Neuronal stem cell (in vitro differentiated cells): ENCODE measurements at regions not wholly inside any gene's neighbourhood (a gene's known extent, or its start where the extent isn't known, plus 50 kb on each side); places are given as distances from the start of the nearest gene placed in this dataset.

Source experiments
- DNase-seq: peaks from one replicate; pipeline ENCODE4 v3.0.0-alpha.2; 2013; ENCODE audit warnings: low spot score
- H2AFZ ChIP-seq: one replicate; pipeline ENCODE4 v1.6.1; 2013; ENCODE audit warnings: mild to moderate bottlenecking, low read length, inconsistent platforms
- H2AK5ac ChIP-seq: 2 replicates; pipeline ENCODE4 v1.6.1; 2013; ENCODE audit warnings: low read depth, mild to moderate bottlenecking, inconsistent platforms, low read length, moderate library complexity, mixed read lengths
- H2BK120ac ChIP-seq: 2 replicates; pipeline ENCODE4 v1.6.1; 2013; ENCODE audit warnings: low read depth, mild to moderate bottlenecking, inconsistent platforms, low read length, moderate library complexity, mixed read lengths
- H2BK12ac ChIP-seq: one replicate; pipeline ENCODE4 v1.6.1; 2013; ENCODE audit warnings: low read length, inconsistent platforms
- H2BK15ac ChIP-seq: 2 replicates; pipeline ENCODE4 v1.6.1; 2013; ENCODE audit warnings: mild to moderate bottlenecking, low read length, inconsistent platforms, mixed read lengths
- H2BK5ac ChIP-seq: one replicate; pipeline ENCODE4 v1.6.1; 2013; ENCODE audit warnings: inconsistent platforms, mild to moderate bottlenecking, low read length, moderate library complexity
- H3K14ac ChIP-seq: one replicate; pipeline ENCODE4 v1.6.1; 2013; ENCODE audit warnings: low read length, inconsistent platforms
- H3K18ac ChIP-seq: 2 replicates; pipeline ENCODE4 v1.6.1; 2013; ENCODE audit warnings: low read length, inconsistent platforms
- H3K23ac ChIP-seq: 2 replicates; pipeline ENCODE4 v1.6.1; 2013; ENCODE audit warnings: low read depth, mild to moderate bottlenecking, mixed read lengths, low read length, inconsistent platforms; ENCODE audit not compliant: poor library complexity
- H3K27ac ChIP-seq: replicated peaks from 3 replicates; pipeline ENCODE4 v1.5.1; 2013; ENCODE audit warnings: low read length, inconsistent platforms
- H3K27me3 ChIP-seq, 3 experiments: 2 replicates each; pipeline ENCODE4 v1.6.1; 2013; ENCODE audit warnings: low read length in 3 of 3, mild to moderate bottlenecking in 2 of 3, inconsistent platforms in 1 of 3, low read depth in 1 of 3, mixed read lengths in 1 of 3, moderate library complexity in 1 of 3; ENCODE audit not compliant: control insufficient read depth in 3 of 3, insufficient read depth in 3 of 3
- H3K36me3 ChIP-seq, 2 donors: replicated peaks in 1 of 2; 2 replicates each; pipeline ENCODE4 v1.6.1; 2013; ENCODE audit warnings: low read length in 2 of 2; ENCODE audit not compliant: control insufficient read depth in 2 of 2, insufficient read depth in 2 of 2
- H3K4ac ChIP-seq: 2 replicates; pipeline ENCODE4 v1.6.1; 2013; ENCODE audit warnings: inconsistent platforms, mild to moderate bottlenecking, low read length, moderate library complexity
- H3K4me1 ChIP-seq, 2 donors: 1 replicate in 1 of 2; 2 replicates in 1 of 2; pipeline ENCODE4 v1.6.1; 2013; ENCODE audit warnings: low read length in 2 of 2, low read depth in 1 of 2; ENCODE audit not compliant: control insufficient read depth in 2 of 2, insufficient read depth in 1 of 2
- H3K4me2 ChIP-seq: one replicate; pipeline ENCODE4 v1.6.1; 2013; ENCODE audit warnings: mild to moderate bottlenecking, low read length, inconsistent platforms; ENCODE audit not compliant: insufficient read depth, poor library complexity, severe bottlenecking
- H3K4me3 ChIP-seq, 2 donors: 2 replicates each; pipeline ENCODE4 v1.5.1; 2013; ENCODE audit warnings: low read length in 2 of 2, mild to moderate bottlenecking in 2 of 2, inconsistent platforms in 1 of 2, moderate library complexity in 1 of 2
- H3K79me1 ChIP-seq: one replicate; pipeline ENCODE4 v1.6.1; 2013; ENCODE audit warnings: low read depth, mild to moderate bottlenecking, inconsistent platforms, low read length, moderate library complexity
- H3K9ac ChIP-seq: one replicate; pipeline ENCODE4 v1.6.1; 2013; ENCODE audit warnings: mild to moderate bottlenecking, low read depth, low read length, inconsistent platforms; ENCODE audit not compliant: poor library complexity
- H3K9me3 ChIP-seq, 2 donors: replicated peaks in 1 of 2; 2 replicates each; pipeline versions ENCODE3 to v1.6.1; 2013; ENCODE audit warnings: low read length in 2 of 2, mild to moderate bottlenecking in 2 of 2, inconsistent platforms in 1 of 2, low read depth in 1 of 2, mixed read lengths in 1 of 2, moderate library complexity in 1 of 2; ENCODE audit not compliant: control insufficient read depth in 2 of 2, insufficient read depth in 1 of 2
- H4K8ac ChIP-seq: one replicate; pipeline ENCODE4 v1.6.1; 2013; ENCODE audit warnings: low read depth, mild to moderate bottlenecking, inconsistent platforms, low read length, moderate library complexity
- H4K91ac ChIP-seq: one replicate; pipeline ENCODE4 v1.6.1; 2013; ENCODE audit warnings: low read length, low read depth, mild to moderate bottlenecking, inconsistent platforms; ENCODE audit not compliant: poor library complexity
- WGBS, 2 donors: extraction: QIAGEN DNeasy Blood & Tissue Kit; methylation state at CpG; one replicate each; pipeline ENCODE4 v1.1.7; 2013; ENCODE audit warnings: missing lambda C conversion rate in 2 of 2, mixed read lengths in 1 of 2; ENCODE audit not compliant: insufficient read length in 2 of 2, insufficient replicate concordance in 1 of 2; ENCODE audit errors: extremely low coverage in 2 of 2; 5-methylcytosine and 5-hydroxymethylcytosine counted together

- Histone ChIP-seq H3K4me2 (no peak overlapping the region), H2BK12ac (no peak overlapping the region), H3K4me3 (no peak overlapping the region), H2BK15ac (no peak overlapping the region), H4K8ac (no peak overlapping the region), H3K14ac (no peak overlapping the region), H2AK5ac (no peak overlapping the region), H2AFZ (no peak overlapping the region), H2BK5ac (no peak overlapping the region), H3K9me3 (no peaks in the 10 kb centered on the region), H3K23ac (no peak overlapping the region), H3K9ac (no peak overlapping the region), H4K91ac (no peak overlapping the region), H3K18ac (no peak overlapping the region), H3K27ac (no peak overlapping the region), H3K4ac (no peak overlapping the region), H3K27me3 (no peaks in the 10 kb centered on the region), H3K36me3 (no peaks in the 10 kb centered on the region), H3K79me1 (no peaks in the 10 kb centered on the region), H3K4me1 (peaks cover 0 to 5% of the 10 kb centered on the region in 2 donors), H2BK120ac (no peak overlapping the region)
- no peak for DNase-seq
- WGBS, 2 donors = no CpG with 5 or more reads among the region's 5 CpGs
These were observed 289.8 kb downstream of the HS3ST3B1 start for GRCh38 chr17:14590459-14591250.

DNA sequence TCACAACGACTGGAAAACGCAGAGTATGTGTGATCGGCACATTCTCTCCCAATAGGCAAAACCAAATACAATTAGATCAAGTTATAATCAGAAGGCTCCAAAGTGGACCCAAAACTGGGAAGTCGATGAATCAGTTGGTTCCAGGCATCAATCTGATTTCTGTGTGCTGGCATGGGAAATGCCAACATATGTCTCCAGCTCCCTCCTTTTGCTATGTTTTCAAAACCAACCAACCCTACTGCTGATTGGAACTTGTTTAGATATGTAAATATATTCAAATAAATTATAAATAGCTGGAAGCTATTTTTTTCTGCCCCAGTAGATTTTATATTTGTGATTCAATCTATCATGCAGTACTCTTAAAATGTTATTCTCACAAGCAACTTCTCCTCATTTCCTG is 284.2 kb downstream of the HS3ST3B1 start:
- Histone ChIP-seq H3K79me1 (no peaks in the 10 kb centered on the region), H3K4me1 (peaks cover 0 to 2% of the 10 kb centered on the region in 2 donors), H3K9ac (no peak overlapping the region), H3K4ac (no peak overlapping the region), H3K23ac (no peak overlapping the region), H2BK12ac (no peak overlapping the region), H2BK120ac (no peak overlapping the region), H3K14ac (no peak overlapping the region), H3K4me2 (no peak overlapping the region), H4K8ac (no peak overlapping the region), H3K27me3 (no peaks in the 10 kb centered on the region), H2AFZ (no peak overlapping the region), H3K36me3 (no peaks in the 10 kb centered on the region), H3K4me3 (no peak overlapping the region), H3K27ac (no peak overlapping the region), H2AK5ac (no peak overlapping the region), H2BK15ac (no peak overlapping the region), H3K9me3 (no peaks in the 10 kb centered on the region), H2BK5ac (no peak overlapping the region), H4K91ac (no peak overlapping the region), H3K18ac (no peak overlapping the region)
- DNase-seq = no peak
- WGBS, 2 donors = no CpG with 5 or more reads among the region's 4 CpGs

DNA sequence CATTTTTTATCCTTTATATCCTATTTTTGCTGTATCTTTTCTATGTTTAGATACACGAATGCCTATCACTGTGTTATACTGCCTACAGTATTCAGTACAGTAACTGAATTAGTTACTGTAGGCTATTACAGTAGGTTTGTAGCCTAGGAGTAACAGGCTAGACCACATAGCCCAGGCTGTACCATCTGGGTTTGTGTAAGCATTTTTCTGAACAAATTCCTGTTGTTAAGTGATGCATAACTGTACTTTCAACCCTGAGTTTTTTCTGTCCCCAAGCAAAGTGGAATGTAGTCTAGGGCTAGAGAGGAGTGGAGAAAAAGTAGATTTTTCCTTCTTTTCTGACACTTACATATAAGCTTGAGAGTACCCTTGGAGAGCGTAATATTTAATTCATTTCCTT is 282.1 kb downstream of the HS3ST3B1 start:
- Histone ChIP-seq H3K18ac (no peak overlapping the region), H4K91ac (no peak overlapping the region), H2BK5ac (no peak overlapping the region), H3K23ac (no peak overlapping the region), H3K4me2 (no peak overlapping the region), H3K36me3 (no peaks in the 10 kb centered on the region), H2BK120ac (no peak overlapping the region), H3K27ac (no peak overlapping the region), H2AK5ac (no peak overlapping the region), H3K9ac (no peak overlapping the region), H3K4me3 (no peak overlapping the region), H3K4ac (no peak overlapping the region), H2BK15ac (no peak overlapping the region), H3K14ac (no peak overlapping the region), H3K4me1 (peaks cover 0 to 2% of the 10 kb centered on the region in 2 donors), H2AFZ (no peak overlapping the region), H2BK12ac (no peak overlapping the region), H3K79me1 (no peaks in the 10 kb centered on the region), H3K9me3 (no peaks in the 10 kb centered on the region), H3K27me3 (no peaks in the 10 kb centered on the region), H4K8ac (no peak overlapping the region)
- WGBS, 2 donors = no CpG with 5 or more reads among the region's 2 CpGs
- no peak for DNase-seq

DNA sequence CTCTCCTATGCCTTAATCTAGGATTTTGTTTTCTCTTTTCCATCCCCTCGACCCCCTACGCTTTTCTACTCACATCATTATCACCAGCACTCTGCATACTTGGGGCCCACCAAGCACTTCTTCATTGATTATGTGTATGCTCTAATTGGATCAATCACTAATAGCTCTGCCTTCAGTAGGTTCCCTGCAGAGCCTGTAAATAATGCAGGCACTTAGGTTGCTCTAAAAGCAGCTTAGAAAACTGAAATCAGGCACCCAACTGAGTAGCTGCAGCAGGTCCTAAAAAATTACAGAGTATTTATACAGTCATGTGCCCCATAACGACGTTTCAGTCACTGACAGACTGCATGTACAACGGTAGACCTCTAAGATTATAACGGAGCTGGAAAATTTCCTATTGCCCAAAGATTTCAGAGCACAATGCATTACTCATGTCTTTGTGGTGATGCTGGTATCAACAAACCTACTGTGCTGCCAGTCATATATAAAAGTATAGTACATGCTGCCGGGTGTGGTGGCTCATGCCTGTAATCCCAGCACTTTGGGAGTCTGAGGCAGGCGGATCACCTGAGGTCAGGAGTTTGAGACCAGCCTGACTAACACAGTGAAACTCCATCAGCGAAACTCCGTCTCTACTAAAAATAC is 280.4 kb downstream of the HS3ST3B1 start:
- H3K18ac ChIP-seq = no peak overlapping the region
- H3K9me3 ChIP-seq = no peaks in the 10 kb centered on the region
- no peak overlapping the region for H4K91ac ChIP-seq
- no peak overlapping the region for H2AFZ ChIP-seq
- H4K8ac ChIP-seq = no peak overlapping the region
- no peak overlapping the region for H3K4me3 ChIP-seq
- H3K4ac ChIP-seq = no peak overlapping the region
- H2BK15ac ChIP-seq = no peak overlapping the region
- no peak overlapping the region for H3K23ac ChIP-seq
- DNase-seq = no peak
- no peak overlapping the region for H3K27ac ChIP-seq
- no peak overlapping the region for H2BK12ac ChIP-seq
- H2BK5ac ChIP-seq = no peak overlapping the region
- H2AK5ac ChIP-seq = no peak overlapping the region
- WGBS, 2 donors = no CpG with 5 or more reads among the region's 10 CpGs
- no peaks in the 10 kb centered on the region for H3K79me1 ChIP-seq
- H3K4me1 ChIP-seq = peaks cover 0 to 2% of the 10 kb centered on the region in 2 donors
- H3K4me2 ChIP-seq = no peak overlapping the region
- no peaks in the 10 kb centered on the region for H3K27me3 ChIP-seq
- no peak overlapping the region for H3K14ac ChIP-seq
- H3K9ac ChIP-seq = no peak overlapping the region
- H3K36me3 ChIP-seq = no peaks in the 10 kb centered on the region
- H2BK120ac ChIP-seq = no peak overlapping the region
